LNCaP clone FGC (cell line): ENCODE measurements at regions not wholly inside any gene's neighbourhood (a gene's known extent, or its start where the extent isn't known, plus 50 kb on each side); places are given as distances from the start of the nearest gene placed in this dataset.

ENCODE experiments used
- DNase-seq: peaks from one replicate; pipeline ENCODE4 v3.0.0-alpha.2; 2011; ENCODE audit warnings: low read depth
- H3K4me3 ChIP-seq: 2 replicates; pipeline ENCODE4 v1.5.1; 2011; ENCODE audit warnings: mild to moderate bottlenecking, low read depth, low read length, control low read depth
- CTCF ChIP-seq: IDR thresholded peaks from 2 replicates; pipeline ENCODE4 v1.5.1; 2012; ENCODE audit warnings: mild to moderate bottlenecking; ENCODE audit not compliant: control insufficient read depth, insufficient read depth; ENCODE audit errors: extremely low read depth

GRCh38 chr4:129364747-129365452, 268.9 kb downstream of the C4orf33 start:
- no peak for TF ChIP-seq CTCF
- no peak overlapping the region for H3K4me3 ChIP-seq
- DNase-seq, result no peak

- TF ChIP-seq CTCF, result no peak
- no peak overlapping the region for H3K4me3 ChIP-seq
- DNase-seq, result no peak
Measured at GRCh38 chr4:129369361-129370010, 273.5 kb downstream of the C4orf33 start.

- no peak for DNase-seq
- no peak for TF ChIP-seq CTCF
- H3K4me3 ChIP-seq, result no peak overlapping the region
Measured at GRCh38 chr4:129371065-129371464, 275.1 kb downstream of the C4orf33 start.

- TF ChIP-seq CTCF, result no peak
- no peak overlapping the region for H3K4me3 ChIP-seq
- DNase-seq, result no peak
Measured at GRCh38 chr4:129371926-129372325, 276.0 kb downstream of the C4orf33 start.

GRCh38 chr4:129377131-129377845, 281.3 kb downstream of the C4orf33 start:
- DNase-seq, result no peak
- no peak for TF ChIP-seq CTCF
- no peak overlapping the region for H3K4me3 ChIP-seq

GRCh38 chr4:129378364-129378763, 282.4 kb downstream of the C4orf33 start:
- no peak for DNase-seq
- no peak for TF ChIP-seq CTCF
- no peak overlapping the region for H3K4me3 ChIP-seq
